Activated T-cell treated with anti-CD3 and anti-CD28 coated beads, Interleukin-2, amount 50 U/mL, for 48 hours (primary cell): ENCODE measurements at regions not wholly inside any gene's neighbourhood (a gene's known extent, or its start where the extent isn't known, plus 50 kb on each side); places are given as distances from the start of the nearest gene placed in this dataset.

Experiments
- DNase-seq, 2 experiments: peaks; one replicate each; pipeline ENCODE4 v3.0.0-alpha.2; 2020

DNA sequence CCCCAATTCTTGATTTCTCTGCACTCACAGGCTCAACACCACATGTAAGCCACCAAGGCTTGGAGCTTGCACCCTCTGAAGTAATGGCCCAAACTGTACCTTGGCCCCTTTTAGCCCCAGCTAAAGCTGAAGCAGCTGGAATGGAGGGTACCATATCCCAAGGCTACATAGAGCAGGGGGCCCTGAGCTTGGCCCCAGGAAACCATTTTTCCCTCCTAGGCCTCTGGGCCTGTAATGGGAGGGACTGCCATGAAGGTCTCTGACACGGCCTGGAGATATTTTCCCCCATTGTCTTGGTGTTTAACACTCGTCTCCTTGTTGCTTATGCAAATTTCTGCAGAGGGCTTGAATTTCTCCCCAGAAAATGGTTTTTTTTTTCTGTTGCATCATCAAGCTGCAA lies 69.7 kb downstream of the SKA1 start:
- DNase-seq = no peak

GRCh38 chr18:50446629-50447028 lies 71.8 kb downstream of the SKA1 start:
- no peak for DNase-seq

GRCh38 chr18:50447102-50447741 lies 72.4 kb downstream of the SKA1 start:
- no peak for DNase-seq

DNA sequence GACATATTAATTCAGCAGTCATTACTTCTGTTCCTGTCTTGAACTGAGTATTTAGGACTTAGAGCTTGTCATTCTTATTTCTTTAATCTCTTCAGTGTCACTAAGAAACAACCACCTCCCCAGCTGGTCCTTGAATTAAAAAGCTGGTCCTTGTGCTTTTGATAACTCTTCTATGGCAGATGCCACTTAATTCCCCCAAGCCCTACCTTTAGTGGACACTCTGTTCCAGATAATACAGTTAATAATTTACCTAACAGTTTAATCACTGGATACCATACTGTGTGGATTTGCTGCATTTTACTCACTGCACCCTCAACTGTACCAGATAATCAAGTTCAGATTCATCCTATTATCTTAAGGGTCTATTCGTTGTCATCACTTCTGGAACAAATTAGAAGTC lies 73.1 kb downstream of the SKA1 start:
- no peak for DNase-seq

- DNase-seq = no peak
Observed at GRCh38 chr18:50451100-50451842, 76.4 kb downstream of the SKA1 start.

DNA sequence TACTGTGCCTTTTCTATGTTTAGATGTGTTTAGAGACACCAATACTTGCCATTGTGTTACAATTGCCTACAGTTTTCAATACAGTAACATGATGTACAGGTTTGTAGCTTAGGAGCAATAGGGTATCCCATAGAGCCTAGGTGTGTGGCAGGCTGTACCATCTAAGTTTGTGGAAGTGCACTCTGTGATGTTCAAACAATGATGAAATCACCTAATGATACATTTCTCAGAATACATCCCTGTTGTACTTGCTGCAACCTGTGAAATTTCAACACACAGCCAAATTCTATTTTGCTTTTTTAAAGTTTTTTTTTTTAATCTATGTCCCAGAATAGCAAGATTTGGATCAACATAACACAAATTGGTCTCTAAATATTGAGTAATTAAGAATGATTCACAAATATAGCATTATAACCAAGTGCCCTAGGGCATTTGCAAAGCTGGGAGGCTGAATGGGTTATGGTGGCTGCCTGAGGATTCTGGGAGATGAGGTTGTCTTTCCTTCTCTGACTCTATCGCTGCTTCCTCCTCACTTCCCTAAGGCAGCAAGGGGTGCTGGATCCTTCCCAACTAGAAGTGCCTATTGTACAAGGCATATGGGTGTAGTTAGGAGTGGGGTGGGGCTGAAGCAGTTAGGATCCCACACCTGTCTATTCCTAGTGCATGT lies 78.3 kb downstream of the SKA1 start:
- DNase-seq = no peak

- no peak for DNase-seq
Observed at GRCh38 chr18:50453732-50454131, 78.9 kb downstream of the SKA1 start.

DNA sequence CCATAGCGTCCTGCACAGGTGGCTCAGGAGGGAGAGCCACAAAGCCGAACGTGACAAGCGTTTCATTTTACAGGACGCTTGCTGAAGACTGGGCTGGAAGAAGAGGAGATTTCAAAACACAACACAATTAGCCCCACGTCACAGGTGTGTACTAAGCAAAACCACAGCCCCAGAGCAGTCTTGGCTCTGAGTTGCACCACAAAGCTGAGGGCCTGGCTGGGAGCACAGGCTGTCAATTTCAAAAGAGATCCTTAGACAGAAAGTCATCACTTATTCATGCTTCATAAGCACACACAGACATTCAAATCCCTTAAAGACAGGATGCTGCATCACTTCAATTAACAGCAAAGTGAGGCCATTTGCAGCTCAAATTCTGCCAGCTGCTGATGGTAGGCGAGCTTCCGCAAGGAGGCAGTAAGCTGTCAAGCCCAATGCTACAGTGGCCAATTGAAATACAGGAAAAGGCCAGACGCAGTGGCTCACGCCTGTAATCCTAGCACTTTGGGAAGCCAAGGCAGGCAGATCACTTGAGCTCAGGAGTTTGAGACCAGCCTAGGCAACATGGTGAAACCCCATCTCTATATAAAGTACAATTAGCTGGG lies 79.6 kb downstream of the SKA1 start:
- DNase-seq = no peak

- no peak for DNase-seq
Observed at GRCh38 chr18:50456285-50456684, 81.4 kb downstream of the SKA1 start.

GRCh38 chr18:50457639-50458038 lies 82.8 kb downstream of the SKA1 start:
- DNase-seq = no peak

DNA sequence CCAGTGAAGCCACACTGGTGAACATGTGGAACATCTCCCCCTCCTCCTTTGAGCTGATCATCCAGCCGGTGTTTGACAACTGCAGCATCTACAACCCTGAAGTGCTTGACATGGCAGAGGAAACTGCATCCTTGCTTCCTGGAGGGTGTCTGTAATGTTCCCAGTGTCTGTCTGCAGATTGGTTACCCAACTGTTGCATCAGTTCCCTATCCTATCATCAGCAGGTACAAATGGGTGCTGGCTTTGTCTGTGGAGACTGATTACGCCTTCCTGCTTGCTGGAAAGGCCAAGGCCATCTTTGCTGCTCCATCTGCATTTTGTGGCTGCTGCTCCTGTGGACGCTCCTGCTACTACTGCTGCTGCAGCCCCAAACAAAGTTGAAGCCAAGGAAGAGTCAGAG lies 83.5 kb downstream of the SKA1 start:
- no peak for DNase-seq

GRCh38 chr18:50458796-50459195 lies 84.0 kb downstream of the SKA1 start:
- DNase-seq = no peak

DNA sequence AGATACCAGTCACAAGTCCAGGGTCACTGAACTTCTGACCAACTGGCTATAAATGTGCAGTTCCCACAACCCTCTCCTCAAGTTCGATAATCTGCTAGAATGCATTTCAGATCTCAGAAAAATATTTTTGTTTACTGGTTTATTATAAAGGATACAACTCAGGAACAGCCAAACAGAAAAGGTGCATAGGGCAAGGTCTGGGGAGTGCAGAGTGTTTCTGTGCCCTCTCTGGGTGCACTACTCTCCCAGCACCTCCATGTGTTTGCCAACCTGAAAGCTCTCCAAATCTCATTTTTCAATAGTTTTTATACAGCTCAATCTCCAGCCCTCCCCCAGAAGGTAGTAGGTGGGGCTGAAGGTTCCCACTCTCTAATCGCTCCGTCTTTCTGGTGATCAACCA lies 85.2 kb downstream of the SKA1 start:
- no peak for DNase-seq

- DNase-seq = no peak
Observed at GRCh38 chr18:50460716-50461115, 85.9 kb downstream of the SKA1 start.

DNA sequence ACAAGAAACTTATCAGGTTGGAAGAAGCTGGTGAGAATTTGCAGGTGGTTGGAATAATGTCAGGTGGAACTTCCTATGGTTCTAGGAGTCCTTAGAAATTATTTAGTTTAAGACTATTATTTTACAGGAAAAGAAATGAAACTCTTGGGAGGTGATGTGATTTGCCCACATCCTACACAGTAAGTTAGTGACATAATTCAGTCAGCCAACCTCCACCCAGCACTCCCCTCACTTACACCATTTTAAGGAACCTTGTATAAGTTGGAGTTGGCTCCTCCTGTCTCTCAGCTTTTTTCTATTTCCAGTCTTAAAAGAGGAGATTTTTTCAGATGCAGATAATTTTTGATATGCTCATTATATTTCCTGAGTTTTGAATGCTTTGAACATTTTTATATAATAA lies 86.4 kb downstream of the SKA1 start:
- DNase-seq = no peak

DNA sequence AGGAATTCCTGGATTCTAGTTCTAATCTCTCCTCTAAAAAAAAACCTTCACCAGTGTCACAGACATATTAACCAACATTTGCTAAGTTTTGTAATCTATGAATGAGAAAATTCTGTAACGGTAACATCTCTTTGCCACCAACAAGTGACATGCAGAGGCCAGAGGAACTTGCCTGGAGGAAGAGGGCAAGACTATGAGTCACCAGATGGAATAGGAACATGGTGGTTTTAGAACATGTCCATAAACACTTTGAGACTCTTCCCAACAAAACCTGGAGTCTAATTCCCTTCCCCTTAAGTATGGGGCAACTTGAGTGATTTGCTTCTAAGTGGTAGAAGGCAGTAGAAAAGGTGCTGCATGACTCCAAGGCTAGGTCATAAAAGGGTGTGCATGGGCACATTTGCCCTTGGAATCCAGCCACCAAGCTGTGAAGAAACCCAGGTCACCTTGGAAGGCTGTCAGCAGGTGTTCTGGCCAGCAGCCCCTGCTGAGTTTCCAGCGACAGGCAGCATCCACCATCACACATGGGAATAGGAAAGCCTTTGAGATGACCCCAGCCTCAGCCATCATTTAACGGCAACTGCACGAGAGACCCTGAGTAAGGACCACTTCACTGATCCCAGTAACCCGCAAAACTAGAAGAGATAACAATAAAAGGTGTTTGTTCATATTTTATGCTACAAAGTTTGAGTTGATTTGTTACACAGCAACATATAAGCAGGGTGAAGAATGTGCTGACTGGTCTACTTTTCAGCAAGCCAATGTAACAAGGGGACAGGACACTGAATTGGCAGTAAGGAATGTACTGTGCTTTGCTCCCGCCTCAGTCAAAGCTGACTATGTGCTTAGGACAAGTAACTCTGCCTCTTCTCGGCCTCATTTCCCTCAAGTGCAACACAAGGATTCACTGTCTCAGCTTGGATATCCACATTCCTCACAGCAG lies 90.6 kb downstream of the SKA1 start:
- DNase-seq = no peak

- DNase-seq = no peak
Observed at GRCh38 chr18:50466634-50467033, 91.8 kb downstream of the SKA1 start.

GRCh38 chr18:50468807-50469206 lies 91.1 kb upstream of the MAPK4 start:
- DNase-seq = no peak

DNA sequence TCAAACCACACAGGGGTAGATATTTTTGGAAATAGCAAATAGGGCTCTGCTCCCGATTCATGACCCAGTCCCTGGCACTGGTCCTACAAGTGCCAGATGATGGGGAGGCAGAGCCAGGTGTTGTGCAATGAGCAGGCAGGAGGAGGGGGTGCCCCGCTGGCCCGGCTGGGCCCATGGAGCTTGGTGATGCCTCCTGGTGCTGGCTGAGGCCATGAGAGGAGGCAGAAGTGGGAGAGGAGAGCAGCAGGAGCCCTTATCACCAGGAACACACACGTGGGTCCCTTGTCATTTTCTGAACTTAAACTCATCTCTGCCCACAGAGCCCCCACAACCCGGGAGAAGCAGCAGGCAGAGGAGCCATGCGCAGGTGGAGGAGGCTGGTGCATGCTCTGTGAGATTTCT lies 90.5 kb upstream of the MAPK4 start:
- DNase-seq = no peak

DNA sequence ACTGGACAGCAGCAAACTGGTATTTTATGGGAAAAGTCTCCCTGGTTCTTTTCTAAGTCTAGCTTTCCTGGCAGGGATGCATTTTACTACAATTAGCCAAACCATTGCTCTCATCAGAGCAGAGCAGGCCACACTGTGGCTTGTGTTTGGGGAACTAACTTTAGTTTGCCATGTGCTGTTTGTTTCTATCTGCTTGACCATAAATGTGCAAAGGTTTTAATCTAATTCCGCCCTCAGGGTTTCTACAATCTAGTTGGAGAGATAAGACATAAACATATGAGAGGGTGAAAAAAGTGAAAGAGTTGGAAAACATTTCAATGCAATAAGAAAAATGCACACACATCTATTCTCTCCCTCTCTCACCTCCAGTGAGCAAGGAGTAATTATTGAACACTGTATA lies 86.9 kb upstream of the MAPK4 start:
- no peak for DNase-seq

DNA sequence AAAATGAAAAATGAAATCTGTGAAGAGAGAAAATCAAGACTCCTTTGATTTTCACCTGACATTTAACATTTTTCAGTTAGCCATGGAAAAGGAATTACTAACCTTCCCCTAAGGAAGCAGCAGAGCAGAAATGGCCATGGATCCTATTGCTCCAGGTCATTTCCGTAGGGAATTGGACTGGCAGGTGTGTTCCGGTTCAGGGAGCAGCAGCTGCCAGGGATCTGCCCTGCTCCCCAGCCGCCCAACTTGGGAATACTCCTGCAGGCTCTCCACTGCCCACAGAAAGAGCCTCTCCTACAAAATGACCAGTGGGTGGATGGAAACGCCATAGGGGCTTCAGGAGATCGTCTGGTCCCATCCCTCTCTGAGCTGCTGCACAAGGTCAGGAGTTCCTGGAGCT lies 86.0 kb upstream of the MAPK4 start:
- DNase-seq = no peak

DNA sequence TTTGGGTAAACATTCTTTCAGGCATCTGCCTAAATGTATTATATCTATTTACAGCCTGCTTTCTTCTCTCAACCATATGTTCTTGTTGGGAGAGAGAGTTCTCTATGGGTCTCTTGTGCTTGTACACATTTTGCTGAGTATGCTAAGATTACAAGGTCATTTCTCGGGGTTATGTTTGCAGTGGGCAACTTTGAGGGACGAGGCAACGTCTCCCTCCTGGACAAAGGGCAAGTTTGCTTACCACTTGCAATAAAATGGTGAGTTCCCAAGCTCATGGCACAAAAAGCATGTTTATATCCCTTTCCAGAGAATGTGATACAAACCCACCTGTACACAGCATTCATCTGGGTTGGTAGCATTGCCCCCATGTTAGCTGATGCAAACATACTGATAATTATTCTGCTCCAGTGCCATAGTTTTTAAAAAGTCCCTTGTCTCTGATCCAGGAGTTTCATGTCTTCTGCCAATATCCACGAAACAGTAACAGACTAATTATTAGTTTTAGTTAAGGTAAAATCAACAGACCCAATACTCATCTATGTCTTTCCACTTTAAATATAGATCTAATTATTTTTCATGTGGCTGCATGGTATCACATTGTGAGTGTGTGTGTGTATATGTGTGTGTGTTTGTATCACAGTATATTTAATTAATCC lies 84.2 kb upstream of the MAPK4 start:
- DNase-seq = no peak
